IPS-18a (cell line): ENCODE measurements at regions not wholly inside any gene's neighbourhood (a gene's known extent, or its start where the extent isn't known, plus 50 kb on each side); places are given as distances from the start of the nearest gene placed in this dataset.

Source experiments
- H3K27ac ChIP-seq: one replicate; pipeline ENCODE4 v1.5.1; 2013; ENCODE audit warnings: low read length
- H3K27me3 ChIP-seq: one replicate; pipeline ENCODE4 v1.6.1; 2013; ENCODE audit warnings: mild to moderate bottlenecking, low read length; ENCODE audit not compliant: control insufficient read depth, insufficient read depth
- H3K36me3 ChIP-seq: one replicate; pipeline ENCODE4 v1.6.1; 2013; ENCODE audit warnings: low read depth, low read length; ENCODE audit not compliant: control insufficient read depth
- H3K4me1 ChIP-seq: one replicate; pipeline ENCODE4 v1.6.1; 2013; ENCODE audit warnings: low read depth, low read length; ENCODE audit not compliant: control insufficient read depth
- H3K4me3 ChIP-seq: one replicate; pipeline ENCODE4 v1.5.1; 2013; ENCODE audit warnings: low read length
- H3K9ac ChIP-seq: one replicate; pipeline ENCODE4 v1.6.1; 2013; ENCODE audit warnings: mild to moderate bottlenecking, low read length, moderate library complexity
- H3K9me3 ChIP-seq: one replicate; pipeline ENCODE4 v1.6.1; 2013; ENCODE audit warnings: low read depth, low read length; ENCODE audit not compliant: control insufficient read depth

DNA sequence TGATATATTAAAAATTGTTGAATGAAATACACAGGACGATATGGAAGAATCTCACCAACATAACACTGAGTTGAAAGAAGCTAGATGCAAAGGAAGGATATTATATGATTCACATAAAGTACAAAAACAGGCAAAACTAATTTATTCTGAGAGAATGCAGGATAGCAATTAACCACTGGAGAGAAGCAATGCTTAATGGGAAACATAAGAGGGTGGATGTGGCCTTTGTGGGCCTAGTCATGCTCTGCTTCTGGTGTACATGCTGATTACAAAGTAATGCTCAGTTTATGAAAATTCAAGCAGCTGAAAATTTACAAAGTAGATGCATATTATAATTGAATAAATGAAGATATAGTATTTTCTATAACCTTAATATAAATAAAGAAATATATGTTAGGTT, 326.4 kb upstream of the ADAMTS5 start:
- H3K4me3 ChIP-seq = no peak overlapping the region
- no peak overlapping the region for H3K9ac ChIP-seq
- H3K36me3 ChIP-seq = no peaks in the 10 kb centered on the region
- no peaks in the 10 kb centered on the region for H3K9me3 ChIP-seq
- no peak overlapping the region for H3K27ac ChIP-seq
- no peaks in the 10 kb centered on the region for H3K4me1 ChIP-seq
- no peaks in the 10 kb centered on the region for H3K27me3 ChIP-seq

DNA sequence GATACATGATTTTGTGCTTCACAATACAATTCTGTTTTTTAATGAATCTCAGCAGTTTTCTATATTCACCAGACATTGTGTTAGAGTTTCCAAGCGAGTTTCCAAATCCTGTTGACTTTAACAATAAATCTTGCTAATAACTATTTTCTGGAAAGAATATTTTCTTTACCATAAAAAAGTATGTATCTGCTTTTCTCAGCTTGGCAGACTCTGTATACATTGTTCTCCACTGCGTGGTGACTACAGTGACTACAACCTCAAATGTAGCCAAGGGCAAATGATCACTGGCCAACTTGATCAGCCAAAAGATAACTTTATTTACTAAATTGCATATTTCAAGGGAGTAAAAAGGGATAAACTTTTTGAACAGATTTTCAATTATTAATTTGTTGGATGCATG, 325.9 kb upstream of the ADAMTS5 start:
- H3K9ac ChIP-seq = no peak overlapping the region
- H3K27ac ChIP-seq = no peak overlapping the region
- no peak overlapping the region for H3K4me3 ChIP-seq
- no peaks in the 10 kb centered on the region for H3K9me3 ChIP-seq
- no peaks in the 10 kb centered on the region for H3K36me3 ChIP-seq
- H3K4me1 ChIP-seq = no peaks in the 10 kb centered on the region
- no peaks in the 10 kb centered on the region for H3K27me3 ChIP-seq

GRCh38 chr21:27292229-27292628, 325.3 kb upstream of the ADAMTS5 start:
- Histone ChIP-seq H3K27ac (no peak overlapping the region), H3K27me3 (no peaks in the 10 kb centered on the region), H3K9ac (no peak overlapping the region), H3K4me1 (no peaks in the 10 kb centered on the region), H3K4me3 (no peak overlapping the region), H3K36me3 (no peaks in the 10 kb centered on the region), H3K9me3 (no peaks in the 10 kb centered on the region)

DNA sequence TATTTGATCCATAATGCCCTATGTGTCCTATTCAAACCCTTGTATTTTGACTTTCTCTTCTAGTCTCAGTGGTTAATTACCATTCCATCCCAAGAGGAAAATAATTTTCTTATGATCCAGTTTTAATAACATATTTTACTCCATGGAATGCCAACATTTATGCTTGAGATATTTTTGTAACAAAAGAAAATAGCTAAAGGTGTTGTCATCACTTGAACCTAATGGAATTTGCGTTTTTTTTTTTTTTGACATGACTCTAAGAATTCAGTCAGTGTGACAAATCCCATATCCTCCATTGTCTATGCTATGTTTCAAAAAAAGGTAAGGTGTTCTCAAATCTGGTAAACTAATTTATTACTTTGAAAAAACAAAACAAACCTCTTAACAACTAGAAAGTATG, 324.1 kb upstream of the ADAMTS5 start:
- no peaks in the 10 kb centered on the region for H3K36me3 ChIP-seq
- no peaks in the 10 kb centered on the region for H3K4me1 ChIP-seq
- no peak overlapping the region for H3K9ac ChIP-seq
- H3K9me3 ChIP-seq = no peaks in the 10 kb centered on the region
- no peak overlapping the region for H3K27ac ChIP-seq
- H3K27me3 ChIP-seq = no peaks in the 10 kb centered on the region
- no peak overlapping the region for H3K4me3 ChIP-seq

DNA sequence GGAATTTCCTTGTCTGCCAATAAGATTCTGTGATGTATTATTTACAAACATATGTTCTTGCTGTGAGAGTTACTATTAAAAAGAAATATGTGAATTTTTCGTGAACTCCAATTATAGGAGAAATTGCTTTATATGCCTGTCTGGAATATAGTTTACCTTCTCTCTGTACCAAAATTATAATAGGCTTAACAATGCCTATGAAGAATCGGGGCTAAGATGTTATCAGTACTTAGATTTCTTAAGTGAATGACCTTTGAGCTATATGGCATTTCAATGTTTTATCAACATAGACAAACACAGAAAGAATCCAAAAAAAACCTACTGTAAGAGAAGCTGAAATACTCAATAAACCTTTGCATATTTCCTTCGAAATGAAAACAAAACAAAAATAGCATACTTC, 323.1 kb upstream of the ADAMTS5 start:
- H3K4me1 ChIP-seq = no peaks in the 10 kb centered on the region
- no peak overlapping the region for H3K9ac ChIP-seq
- no peak overlapping the region for H3K4me3 ChIP-seq
- H3K36me3 ChIP-seq = no peaks in the 10 kb centered on the region
- H3K9me3 ChIP-seq = no peaks in the 10 kb centered on the region
- no peaks in the 10 kb centered on the region for H3K27me3 ChIP-seq
- no peak overlapping the region for H3K27ac ChIP-seq

GRCh38 chr21:27286760-27287159, 319.9 kb upstream of the ADAMTS5 start:
- Histone ChIP-seq H3K9ac (no peak overlapping the region), H3K4me3 (no peak overlapping the region), H3K9me3 (no peaks in the 10 kb centered on the region)

DNA sequence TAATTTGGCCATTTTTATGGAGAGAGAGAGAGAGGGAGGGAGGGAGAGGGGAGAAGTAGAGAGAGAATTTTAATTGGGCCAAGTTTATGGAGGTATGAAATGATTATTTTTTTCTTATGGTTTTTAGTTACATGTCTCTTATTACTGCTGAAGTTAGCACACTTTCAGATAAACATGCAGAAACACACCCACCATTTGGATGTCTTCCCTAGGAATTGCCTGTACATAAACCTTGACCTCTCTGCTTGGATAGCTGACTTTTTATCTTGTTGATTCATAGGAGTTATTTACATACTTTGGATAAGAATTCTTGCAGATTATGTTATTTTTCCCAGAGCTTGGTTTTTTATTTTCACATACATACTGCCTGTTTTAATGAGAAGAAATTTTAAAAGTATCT, 310.2 kb upstream of the ADAMTS5 start:
- Histone ChIP-seq H3K4me1 (peaks cover 3% of the 10 kb centered on the region), H3K36me3 (no peaks in the 10 kb centered on the region), H3K4me3 (no peak overlapping the region), H3K27me3 (no peaks in the 10 kb centered on the region), H3K9me3 (no peaks in the 10 kb centered on the region), H3K27ac (no peak overlapping the region), H3K9ac (no peak overlapping the region)

More at GRCh38 chr21:27286760-27287159, 319.9 kb upstream of the ADAMTS5 start:
- no peaks in the 10 kb centered on the region for H3K27me3 ChIP-seq
- no peaks in the 10 kb centered on the region for H3K36me3 ChIP-seq
- H3K27ac ChIP-seq = no peak overlapping the region
- no peaks in the 10 kb centered on the region for H3K4me1 ChIP-seq

GRCh38 chr21:27275294-27275927, 308.5 kb upstream of the ADAMTS5 start:
- no peaks in the 10 kb centered on the region for H3K27me3 ChIP-seq
- H3K9me3 ChIP-seq = no peaks in the 10 kb centered on the region
- H3K9ac ChIP-seq = no peak overlapping the region
- H3K36me3 ChIP-seq = no peaks in the 10 kb centered on the region
- peaks cover 3% of the 10 kb centered on the region for H3K4me1 ChIP-seq
- H3K4me3 ChIP-seq = no peak overlapping the region
- no peak overlapping the region for H3K27ac ChIP-seq

- Histone ChIP-seq H3K4me1 (no peaks in the 10 kb centered on the region), H3K9me3 (no peaks in the 10 kb centered on the region), H3K9ac (no peak overlapping the region), H3K27me3 (no peaks in the 10 kb centered on the region), H3K4me3 (no peak overlapping the region), H3K27ac (no peak overlapping the region), H3K36me3 (no peaks in the 10 kb centered on the region)
Measured at GRCh38 chr21:27269644-27270043, 302.8 kb upstream of the ADAMTS5 start.

DNA sequence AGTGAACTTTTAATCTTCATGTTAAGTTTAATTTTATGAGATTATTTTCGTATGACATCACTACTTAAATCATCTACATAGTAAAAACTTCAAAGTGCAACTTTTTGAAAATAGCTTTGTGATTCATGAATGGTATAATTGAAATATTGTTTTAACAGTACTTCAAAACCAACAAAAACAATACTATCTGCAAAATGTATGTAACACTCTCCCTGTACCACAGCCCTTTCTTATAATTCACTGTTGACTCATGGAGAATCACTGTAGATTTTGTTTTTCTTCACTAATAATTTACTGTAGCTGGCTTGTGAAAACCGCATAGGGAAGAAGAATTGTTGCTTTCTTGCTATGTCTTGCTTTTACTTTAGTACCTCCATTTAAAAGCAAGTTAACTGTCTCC, 301.4 kb upstream of the ADAMTS5 start:
- H3K4me3 ChIP-seq = no peak overlapping the region
- no peak overlapping the region for H3K27ac ChIP-seq
- no peaks in the 10 kb centered on the region for H3K36me3 ChIP-seq
- no peak overlapping the region for H3K9ac ChIP-seq
- no peaks in the 10 kb centered on the region for H3K9me3 ChIP-seq
- H3K4me1 ChIP-seq = no peaks in the 10 kb centered on the region
- H3K27me3 ChIP-seq = no peaks in the 10 kb centered on the region

GRCh38 chr21:27265949-27266348, 299.1 kb upstream of the ADAMTS5 start:
- Histone ChIP-seq H3K36me3 (no peaks in the 10 kb centered on the region), H3K9me3 (no peaks in the 10 kb centered on the region), H3K4me1 (no peaks in the 10 kb centered on the region), H3K9ac (no peak overlapping the region), H3K4me3 (no peak overlapping the region), H3K27me3 (no peaks in the 10 kb centered on the region), H3K27ac (no peak overlapping the region)

GRCh38 chr21:27265492-27265891, 298.6 kb upstream of the ADAMTS5 start:
- Histone ChIP-seq H3K36me3 (no peaks in the 10 kb centered on the region), H3K4me1 (no peaks in the 10 kb centered on the region), H3K9me3 (no peaks in the 10 kb centered on the region), H3K27me3 (no peaks in the 10 kb centered on the region), H3K27ac (no peak overlapping the region), H3K4me3 (no peak overlapping the region), H3K9ac (no peak overlapping the region)
